ENCODE measurements at regions not wholly inside any gene's neighbourhood (a gene's known extent, or its start where the extent isn't known, plus 50 kb on each side); places are given as distances from the start of the nearest gene placed in this dataset.

- no peaks in the 10 kb centered on the region for H3K4me1 ChIP-seq (ENCODE audit: control insufficient read depth, insufficient read depth, low read length)
- no peaks in the 10 kb centered on the region for H4K20me1 ChIP-seq (ENCODE audit: control insufficient read depth, insufficient read depth)
- 0% methylated on average over 4 of the region's 4 CpGs for WGBS (ENCODE audit: insufficient coverage, insufficient replicate concordance, low lambda C conversion rate, missing lambda C conversion rate)
- no peak overlapping the region for H3K9ac ChIP-seq (ENCODE audit: control insufficient read depth, insufficient read depth, low read length)
- H3K36me3 ChIP-seq (ENCODE audit: control insufficient read depth in 2 of 2, insufficient read depth in 2 of 2, low read length in 1 of 2): no peaks in the 10 kb centered on the region
- ChIA-PET CTCF (no interaction called here), POLR2A (no interaction called here), RAD21 (ENCODE audit: unreplicated experiment) (no interaction called here), SMC1A (ENCODE audit: uncharacterized antibody, unreplicated experiment) (no interaction called here)
- DNase-seq (ENCODE audit: low read depth, low spot score) (no peak), ATAC-seq (no peak), FAIRE-seq (no peak)
- no peak overlapping the region for H3K4me2 ChIP-seq (ENCODE audit: control insufficient read depth, insufficient read depth)
- no peak overlapping the region for H3K4me3 ChIP-seq
- no peaks in the 10 kb centered on the region for H3K79me2 ChIP-seq (ENCODE audit: control insufficient read depth, insufficient read depth, low read length)
- intact Hi-C loops (cut with micrococcal nuclease; ENCODE audit: unreplicated experiment): no loop called here
- H3K27me3 ChIP-seq (replicated peaks in 1 of 2; ENCODE audit: control insufficient read depth in 2 of 2, insufficient read depth in 2 of 2, low read length in 1 of 2): no peaks in the 10 kb centered on the region
- no peaks in the 10 kb centered on the region for H3K9me3 ChIP-seq (replicated peaks; ENCODE audit: control insufficient read depth, insufficient read depth, low read length)
- H2AFZ ChIP-seq (ENCODE audit: control insufficient read depth, low read depth, low read length): no peak overlapping the region
- TF ChIP-seq TBL1XR1 (IDR thresholded peaks at IDR 0.05; ENCODE audit: low read depth, low read length) (no peak), IRF5 (IDR thresholded peaks at IDR 0.05; ENCODE audit: borderline replicate concordance) (no peak), FOXK2 (IDR thresholded peaks at IDR 0.05) (no peak), PAX5 (IDR thresholded peaks at IDR 0.05; ENCODE audit: borderline replicate concordance, low read depth, low read length) (no peak), EED (IDR thresholded peaks at IDR 0.05; ENCODE audit: low read depth) (no peak), ZZZ3 (IDR thresholded peaks at IDR 0.05; ENCODE audit: control insufficient read depth, insufficient read length, low read depth) (no peak), HDAC6 (IDR thresholded peaks at IDR 0.05; ENCODE audit: unreplicated experiment) (no peak), CHD4 (IDR thresholded peaks at IDR 0.05) (no peak), SREBF1 (IDR thresholded peaks at IDR 0.05; ENCODE audit: low read length) (no peak), ZBTB33 (IDR thresholded peaks at IDR 0.05) (no peak), HDGF (IDR thresholded peaks at IDR 0.05) (no peak), MYC (IDR thresholded peaks at IDR 0.05; ENCODE audit: insufficient read depth, insufficient read length, insufficient replicate concordance, low read length, severe bottlenecking) (no peak), RELA (IDR thresholded peaks at IDR 0.05; ENCODE audit: borderline replicate concordance, partially characterized antibody) (no peak), ZNF207 (IDR thresholded peaks at IDR 0.05; ENCODE audit: borderline replicate concordance) (no peak)
- TF ChIP-seq, protein P1, sequence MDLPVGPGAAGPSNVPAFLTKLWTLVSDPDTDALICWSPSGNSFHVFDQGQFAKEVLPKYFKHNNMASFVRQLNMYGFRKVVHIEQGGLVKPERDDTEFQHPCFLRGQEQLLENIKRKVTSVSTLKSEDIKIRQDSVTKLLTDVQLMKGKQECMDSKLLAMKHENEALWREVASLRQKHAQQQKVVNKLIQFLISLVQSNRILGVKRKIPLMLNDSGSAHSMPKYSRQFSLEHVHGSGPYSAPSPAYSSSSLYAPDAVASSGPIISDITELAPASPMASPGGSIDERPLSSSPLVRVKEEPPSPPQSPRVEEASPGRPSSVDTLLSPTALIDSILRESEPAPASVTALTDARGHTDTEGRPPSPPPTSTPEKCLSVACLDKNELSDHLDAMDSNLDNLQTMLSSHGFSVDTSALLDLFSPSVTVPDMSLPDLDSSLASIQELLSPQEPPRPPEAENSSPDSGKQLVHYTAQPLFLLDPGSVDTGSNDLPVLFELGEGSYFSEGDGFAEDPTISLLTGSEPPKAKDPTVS (IDR thresholded peaks at IDR 0.05; ENCODE audit: low read depth, low read length): no peak
- in situ Hi-C loops (cut with MboI): no loop called here
- BruUV-seq (replicated peaks): no TSS peak
- no peak overlapping the region for H3K27ac ChIP-seq (ENCODE audit: control insufficient read depth, insufficient read depth)
Measured at GRCh38 chr4:28744066-28744465, 1883.4 kb downstream of the STIM2 start.

Data from GM12878 (cell line).